SH-SY5Y (cell line): ENCODE measurements at regions not wholly inside any gene's neighbourhood (a gene's known extent, or its start where the extent isn't known, plus 50 kb on each side); places are given as distances from the start of the nearest gene placed in this dataset.

Experiments used
- GATA2 ChIP-seq: IDR thresholded peaks from 2 replicates; pipeline ENCODE4 v1.6.1; 2011; ENCODE audit warnings: mild to moderate bottlenecking, low read depth, low read length
- GATA3 ChIP-seq: IDR thresholded peaks from 2 replicates; pipeline ENCODE4 v1.6.1; 2011; ENCODE audit warnings: low read depth, mild to moderate bottlenecking, low read length, moderate library complexity

DNA sequence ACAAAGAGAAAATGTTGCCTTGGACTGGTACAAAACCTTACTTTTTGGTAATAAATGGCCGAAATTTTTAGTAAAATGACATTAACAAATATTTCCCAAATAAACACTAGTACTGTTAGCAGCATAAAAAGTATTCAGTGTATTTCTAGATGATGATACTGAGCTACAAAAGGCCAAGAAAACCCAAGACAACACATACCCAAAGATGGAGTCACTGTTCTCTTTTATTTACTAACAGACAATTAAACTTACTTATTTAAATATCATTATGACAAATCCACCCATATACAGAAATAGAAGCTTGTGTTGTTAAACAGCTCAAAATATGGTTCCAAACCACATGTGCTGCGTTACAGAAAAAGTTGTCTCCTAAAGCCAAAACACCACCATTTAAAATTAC lies 239.9 kb downstream of the ZEB2 start:
- TF ChIP-seq GATA2, result no peak
- no peak for TF ChIP-seq GATA3
